K562 (cell line): ENCODE measurements at regions not wholly inside any gene's neighbourhood (a gene's known extent, or its start where the extent isn't known, plus 50 kb on each side); places are given as distances from the start of the nearest gene placed in this dataset.

Experiments used
- CBFA2T3 ChIP-seq: fragments of 450-650 bp; IDR thresholded peaks from 2 replicates; pipeline ENCODE4 v1.6.1; 2017
- ESRRA ChIP-seq: fragments of 450-650 bp; IDR thresholded peaks from 2 replicates; pipeline ENCODE4 v1.6.1; 2014; ENCODE audit warnings: low read depth, mild to moderate bottlenecking, moderate library complexity, borderline replicate concordance
- FIP1L1 ChIP-seq: fragments of 200-400 bp; formaldehyde crosslinking; IDR thresholded peaks from 2 replicates; pipeline ENCODE4 v1.6.1; 2018; ENCODE audit warnings: mild to moderate bottlenecking, low read depth, low read length; ENCODE audit not compliant: poor library complexity, severe bottlenecking
- FOSL1 ChIP-seq: fragments of 200-800 bp; sonication (Bioruptor generic); conservative IDR thresholded peaks from 2 replicates; pipeline ENCODE4 v1.6.1; 2016; ENCODE audit warnings: missing genetic modification characterization, missing compliant biosample characterization
- MAFK ChIP-seq: IDR thresholded peaks from 2 replicates; pipeline ENCODE4 v1.6.1; 2011; ENCODE audit warnings: low read length, improper control_type of control experiment
- PCBP1 ChIP-seq: fragments of 200-400 bp; formaldehyde crosslinking; IDR thresholded peaks from 2 replicates; pipeline ENCODE4 v1.6.1; 2018; ENCODE audit warnings: mild to moderate bottlenecking, low read depth, low read length; ENCODE audit not compliant: poor library complexity, severe bottlenecking
- POLR2A ChIP-seq: fragments of 450-650 bp; conservative IDR thresholded peaks from 2 replicates; pipeline ENCODE4 v1.6.1; 2016
- RFX1 ChIP-seq: fragments of 450-650 bp; IDR thresholded peaks from 2 replicates; pipeline ENCODE4 v1.6.1; 2016; ENCODE audit warnings: mild to moderate bottlenecking, moderate library complexity
- ZNF224 ChIP-seq: sonication (generic); formaldehyde crosslinking; IDR thresholded peaks from 2 replicates; pipeline ENCODE4 v1.8.0; 2022; ENCODE audit warnings: mild to moderate bottlenecking, missing genetic modification reagents
- ZNF699 ChIP-seq: fragments of 250-450 bp; sonication (Bioruptor Pico); IDR thresholded peaks from 2 replicates; pipeline ENCODE4 v1.8.0; 2021; ENCODE audit warnings: mild to moderate bottlenecking, moderate library complexity; ENCODE audit not compliant: insufficient replicate concordance
- TF ChIP-seq, protein P1 (sequence below), 2 experiments: fragments of 450-650 bp; formaldehyde crosslinking in 1 of 2; IDR thresholded peaks; 2 replicates each; pipeline versions ENCODE4 v1.4.0 to v1.6.1; 2014 to 2020; ENCODE audit warnings: mild to moderate bottlenecking in 2 of 2, borderline replicate concordance in 1 of 2, low read depth in 1 of 2
- TF ChIP-seq, protein P2 (sequence below), 3 experiments: IDR thresholded peaks in 2 of 3; conservative IDR thresholded peaks in 1 of 3; 2 replicates each; pipeline ENCODE4 v1.5.1; 2011 to 2012; ENCODE audit warnings: low read length in 3 of 3, mild to moderate bottlenecking in 3 of 3, control low read depth in 2 of 3, improper control_type of control experiment in 1 of 3, inconsistent platforms in 1 of 3, low read depth in 1 of 3, mixed read lengths in 1 of 3, moderate library complexity in 1 of 3; ENCODE audit not compliant: insufficient read depth in 2 of 3
- TF ChIP-seq, protein P3 (sequence below), 2 experiments: fragments of 450-650 bp in 1 of 2; sonication (generic) in 1 of 2; formaldehyde crosslinking in 1 of 2; IDR thresholded peaks; 2 replicates each; pipeline versions ENCODE4 v1.7.1 to v1.9.0; 2016 to 2022; ENCODE audit warnings: inconsistent platforms in 1 of 2, mild to moderate bottlenecking in 1 of 2, missing genetic modification reagents in 1 of 2

DNA sequence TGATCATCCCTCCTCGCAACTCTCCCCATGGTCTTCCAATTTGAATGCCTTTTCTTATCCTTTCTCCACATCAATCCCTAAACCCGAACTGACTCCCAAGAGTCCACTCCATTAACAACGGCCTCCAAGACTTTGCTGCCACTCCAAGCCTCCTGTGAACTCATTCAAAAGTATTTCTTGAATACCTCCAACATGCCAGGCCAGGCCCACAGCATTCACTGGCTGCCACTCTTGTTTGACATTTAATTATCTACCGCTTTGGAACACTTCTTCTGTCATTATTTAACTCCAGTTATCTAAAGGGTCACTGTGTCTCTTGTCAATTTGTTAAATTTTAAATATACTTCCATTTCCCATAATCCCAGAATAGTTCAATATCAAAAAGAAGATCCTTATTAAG, 378.9 kb downstream of the EFNA5 start:
- TF ChIP-seq ESRRA (no peak), RFX1 (no peak), FOSL1 (tag) (no peak), CBFA2T3 (no peak), MAFK (no peak), FIP1L1 (no peak), ZNF699 (CRISPR knock-in tag) (no peak), PCBP1 (no peak), POLR2A (no peak), ZNF224 (CRISPR knock-in tag) (no peak)
- TF ChIP-seq, protein P1, sequence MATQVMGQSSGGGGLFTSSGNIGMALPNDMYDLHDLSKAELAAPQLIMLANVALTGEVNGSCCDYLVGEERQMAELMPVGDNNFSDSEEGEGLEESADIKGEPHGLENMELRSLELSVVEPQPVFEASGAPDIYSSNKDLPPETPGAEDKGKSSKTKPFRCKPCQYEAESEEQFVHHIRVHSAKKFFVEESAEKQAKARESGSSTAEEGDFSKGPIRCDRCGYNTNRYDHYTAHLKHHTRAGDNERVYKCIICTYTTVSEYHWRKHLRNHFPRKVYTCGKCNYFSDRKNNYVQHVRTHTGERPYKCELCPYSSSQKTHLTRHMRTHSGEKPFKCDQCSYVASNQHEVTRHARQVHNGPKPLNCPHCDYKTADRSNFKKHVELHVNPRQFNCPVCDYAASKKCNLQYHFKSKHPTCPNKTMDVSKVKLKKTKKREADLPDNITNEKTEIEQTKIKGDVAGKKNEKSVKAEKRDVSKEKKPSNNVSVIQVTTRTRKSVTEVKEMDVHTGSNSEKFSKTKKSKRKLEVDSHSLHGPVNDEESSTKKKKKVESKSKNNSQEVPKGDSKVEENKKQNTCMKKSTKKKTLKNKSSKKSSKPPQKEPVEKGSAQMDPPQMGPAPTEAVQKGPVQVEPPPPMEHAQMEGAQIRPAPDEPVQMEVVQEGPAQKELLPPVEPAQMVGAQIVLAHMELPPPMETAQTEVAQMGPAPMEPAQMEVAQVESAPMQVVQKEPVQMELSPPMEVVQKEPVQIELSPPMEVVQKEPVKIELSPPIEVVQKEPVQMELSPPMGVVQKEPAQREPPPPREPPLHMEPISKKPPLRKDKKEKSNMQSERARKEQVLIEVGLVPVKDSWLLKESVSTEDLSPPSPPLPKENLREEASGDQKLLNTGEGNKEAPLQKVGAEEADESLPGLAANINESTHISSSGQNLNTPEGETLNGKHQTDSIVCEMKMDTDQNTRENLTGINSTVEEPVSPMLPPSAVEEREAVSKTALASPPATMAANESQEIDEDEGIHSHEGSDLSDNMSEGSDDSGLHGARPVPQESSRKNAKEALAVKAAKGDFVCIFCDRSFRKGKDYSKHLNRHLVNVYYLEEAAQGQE (IDR thresholded peaks at IDR 0.05; ENCODE audit: borderline replicate concordance): no peak
- TF ChIP-seq, protein P1 (CRISPR knock-in tag; IDR thresholded peaks at IDR 0.05; ENCODE audit: low read depth): no peak
- TF ChIP-seq, protein P2, sequence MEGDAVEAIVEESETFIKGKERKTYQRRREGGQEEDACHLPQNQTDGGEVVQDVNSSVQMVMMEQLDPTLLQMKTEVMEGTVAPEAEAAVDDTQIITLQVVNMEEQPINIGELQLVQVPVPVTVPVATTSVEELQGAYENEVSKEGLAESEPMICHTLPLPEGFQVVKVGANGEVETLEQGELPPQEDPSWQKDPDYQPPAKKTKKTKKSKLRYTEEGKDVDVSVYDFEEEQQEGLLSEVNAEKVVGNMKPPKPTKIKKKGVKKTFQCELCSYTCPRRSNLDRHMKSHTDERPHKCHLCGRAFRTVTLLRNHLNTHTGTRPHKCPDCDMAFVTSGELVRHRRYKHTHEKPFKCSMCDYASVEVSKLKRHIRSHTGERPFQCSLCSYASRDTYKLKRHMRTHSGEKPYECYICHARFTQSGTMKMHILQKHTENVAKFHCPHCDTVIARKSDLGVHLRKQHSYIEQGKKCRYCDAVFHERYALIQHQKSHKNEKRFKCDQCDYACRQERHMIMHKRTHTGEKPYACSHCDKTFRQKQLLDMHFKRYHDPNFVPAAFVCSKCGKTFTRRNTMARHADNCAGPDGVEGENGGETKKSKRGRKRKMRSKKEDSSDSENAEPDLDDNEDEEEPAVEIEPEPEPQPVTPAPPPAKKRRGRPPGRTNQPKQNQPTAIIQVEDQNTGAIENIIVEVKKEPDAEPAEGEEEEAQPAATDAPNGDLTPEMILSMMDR (IDR thresholded peaks at IDR 0.05 in 2 of 3, conservative IDR thresholded peaks at IDR 0.05 in 1 of 3; ENCODE audit: insufficient read depth in 2 of 3, low read depth in 1 of 3, low read length in 3 of 3): no peak
- TF ChIP-seq, protein P3, sequence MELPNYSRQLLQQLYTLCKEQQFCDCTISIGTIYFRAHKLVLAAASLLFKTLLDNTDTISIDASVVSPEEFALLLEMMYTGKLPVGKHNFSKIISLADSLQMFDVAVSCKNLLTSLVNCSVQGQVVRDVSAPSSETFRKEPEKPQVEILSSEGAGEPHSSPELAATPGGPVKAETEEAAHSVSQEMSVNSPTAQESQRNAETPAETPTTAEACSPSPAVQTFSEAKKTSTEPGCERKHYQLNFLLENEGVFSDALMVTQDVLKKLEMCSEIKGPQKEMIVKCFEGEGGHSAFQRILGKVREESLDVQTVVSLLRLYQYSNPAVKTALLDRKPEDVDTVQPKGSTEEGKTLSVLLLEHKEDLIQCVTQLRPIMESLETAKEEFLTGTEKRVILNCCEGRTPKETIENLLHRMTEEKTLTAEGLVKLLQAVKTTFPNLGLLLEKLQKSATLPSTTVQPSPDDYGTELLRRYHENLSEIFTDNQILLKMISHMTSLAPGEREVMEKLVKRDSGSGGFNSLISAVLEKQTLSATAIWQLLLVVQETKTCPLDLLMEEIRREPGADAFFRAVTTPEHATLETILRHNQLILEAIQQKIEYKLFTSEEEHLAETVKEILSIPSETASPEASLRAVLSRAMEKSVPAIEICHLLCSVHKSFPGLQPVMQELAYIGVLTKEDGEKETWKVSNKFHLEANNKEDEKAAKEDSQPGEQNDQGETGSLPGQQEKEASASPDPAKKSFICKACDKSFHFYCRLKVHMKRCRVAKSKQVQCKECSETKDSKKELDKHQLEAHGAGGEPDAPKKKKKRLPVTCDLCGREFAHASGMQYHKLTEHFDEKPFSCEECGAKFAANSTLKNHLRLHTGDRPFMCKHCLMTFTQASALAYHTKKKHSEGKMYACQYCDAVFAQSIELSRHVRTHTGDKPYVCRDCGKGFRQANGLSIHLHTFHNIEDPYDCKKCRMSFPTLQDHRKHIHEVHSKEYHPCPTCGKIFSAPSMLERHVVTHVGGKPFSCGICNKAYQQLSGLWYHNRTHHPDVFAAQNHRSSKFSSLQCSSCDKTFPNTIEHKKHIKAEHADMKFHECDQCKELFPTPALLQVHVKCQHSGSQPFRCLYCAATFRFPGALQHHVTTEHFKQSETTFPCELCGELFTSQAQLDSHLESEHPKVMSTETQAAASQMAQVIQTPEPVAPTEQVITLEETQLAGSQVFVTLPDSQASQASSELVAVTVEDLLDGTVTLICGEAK (IDR thresholded peaks at IDR 0.05): no peak
- TF ChIP-seq, protein P3 (CRISPR knock-in tag; IDR thresholded peaks at IDR 0.05): no peak
